OCI-LY3 (cell line): ENCODE measurements at regions not wholly inside any gene's neighbourhood (a gene's known extent, or its start where the extent isn't known, plus 50 kb on each side); places are given as distances from the start of the nearest gene placed in this dataset.

ENCODE experiments used
- EZH2phosphoT487 ChIP-seq: fragments of 200-600 bp; shearing (Covaris generic); IDR thresholded peaks from 2 replicates; pipeline ENCODE4 v1.6.1; 2018; ENCODE audit warnings: antibody characterized with exemption, mixed run types, low read depth
- TF ChIP-seq, protein P1 (sequence below): fragments of 200-600, 300-600 bp; sonication (generic); IDR thresholded peaks from 2 replicates; pipeline ENCODE4 v1.5.1; 2014; ENCODE audit warnings: antibody characterized with exemption, low read length, low read depth

DNA sequence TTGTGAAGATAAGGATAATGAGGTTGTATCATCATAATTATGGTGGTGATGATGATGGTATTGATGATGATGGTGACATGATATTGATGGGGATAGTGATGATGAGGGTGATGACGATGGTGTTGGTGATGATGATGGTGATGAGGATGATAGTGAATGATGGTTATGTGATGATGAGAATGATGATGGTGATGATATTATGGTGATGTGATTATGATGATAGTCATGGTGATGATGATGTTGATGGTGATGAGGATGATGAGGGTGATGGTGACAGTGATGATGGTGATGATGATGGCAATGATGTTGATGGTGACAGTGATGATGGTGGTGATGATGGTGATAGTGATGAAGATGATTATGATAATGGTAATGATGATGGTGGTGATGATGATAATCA is 299.9 kb upstream of the ADARB2 start:
- TF ChIP-seq, protein P1, sequence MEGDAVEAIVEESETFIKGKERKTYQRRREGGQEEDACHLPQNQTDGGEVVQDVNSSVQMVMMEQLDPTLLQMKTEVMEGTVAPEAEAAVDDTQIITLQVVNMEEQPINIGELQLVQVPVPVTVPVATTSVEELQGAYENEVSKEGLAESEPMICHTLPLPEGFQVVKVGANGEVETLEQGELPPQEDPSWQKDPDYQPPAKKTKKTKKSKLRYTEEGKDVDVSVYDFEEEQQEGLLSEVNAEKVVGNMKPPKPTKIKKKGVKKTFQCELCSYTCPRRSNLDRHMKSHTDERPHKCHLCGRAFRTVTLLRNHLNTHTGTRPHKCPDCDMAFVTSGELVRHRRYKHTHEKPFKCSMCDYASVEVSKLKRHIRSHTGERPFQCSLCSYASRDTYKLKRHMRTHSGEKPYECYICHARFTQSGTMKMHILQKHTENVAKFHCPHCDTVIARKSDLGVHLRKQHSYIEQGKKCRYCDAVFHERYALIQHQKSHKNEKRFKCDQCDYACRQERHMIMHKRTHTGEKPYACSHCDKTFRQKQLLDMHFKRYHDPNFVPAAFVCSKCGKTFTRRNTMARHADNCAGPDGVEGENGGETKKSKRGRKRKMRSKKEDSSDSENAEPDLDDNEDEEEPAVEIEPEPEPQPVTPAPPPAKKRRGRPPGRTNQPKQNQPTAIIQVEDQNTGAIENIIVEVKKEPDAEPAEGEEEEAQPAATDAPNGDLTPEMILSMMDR, result no peak
- TF ChIP-seq EZH2phosphoT487, result no peak
